ENCODE measurements at regions not wholly inside any gene's neighbourhood (a gene's known extent, or its start where the extent isn't known, plus 50 kb on each side); places are given as distances from the start of the nearest gene placed in this dataset.
"Not testable (repeated sequence)": the region's sequence is repeated elsewhere in the genome, so short reads cannot be mapped to it uniquely, and the experiment has no call there.

DNA sequence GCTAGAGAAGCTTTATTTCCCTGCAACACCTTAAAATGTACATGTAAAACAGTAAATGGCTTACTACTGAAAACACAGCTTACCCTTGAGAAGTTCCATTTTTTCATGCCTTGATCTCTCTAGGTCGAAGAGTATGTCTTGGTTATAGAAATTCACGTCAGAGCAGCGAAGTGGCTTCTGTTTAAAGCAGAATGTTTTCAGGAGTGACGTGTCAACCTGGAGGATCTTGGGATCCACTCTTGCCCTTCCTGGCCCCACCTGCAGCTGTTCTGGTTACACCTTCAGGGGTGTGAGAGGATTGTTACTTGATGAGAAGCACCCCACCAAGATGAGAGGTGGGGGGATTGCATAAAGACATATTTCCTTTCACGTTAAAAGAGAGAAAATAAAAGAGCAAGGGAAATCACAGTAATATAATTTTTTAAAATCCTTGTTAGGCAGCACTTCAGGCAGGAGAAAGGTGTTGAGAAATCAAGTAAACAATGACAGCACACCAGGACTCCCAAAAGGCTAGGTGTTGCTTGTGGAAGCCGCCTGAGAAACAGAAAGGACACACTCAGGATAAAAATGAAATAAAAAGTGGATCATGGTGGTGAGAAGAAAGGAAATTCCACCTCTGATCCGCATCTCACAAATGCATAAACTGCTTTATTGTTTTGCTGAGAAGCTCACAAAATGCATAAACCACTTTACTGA, 149.7 kb downstream of the UNC5CL start:
- no peak for DNase-seq (ENCODE audit: low read depth, low spot score)
- H3K27ac ChIP-seq: no peak overlapping the region

DNA sequence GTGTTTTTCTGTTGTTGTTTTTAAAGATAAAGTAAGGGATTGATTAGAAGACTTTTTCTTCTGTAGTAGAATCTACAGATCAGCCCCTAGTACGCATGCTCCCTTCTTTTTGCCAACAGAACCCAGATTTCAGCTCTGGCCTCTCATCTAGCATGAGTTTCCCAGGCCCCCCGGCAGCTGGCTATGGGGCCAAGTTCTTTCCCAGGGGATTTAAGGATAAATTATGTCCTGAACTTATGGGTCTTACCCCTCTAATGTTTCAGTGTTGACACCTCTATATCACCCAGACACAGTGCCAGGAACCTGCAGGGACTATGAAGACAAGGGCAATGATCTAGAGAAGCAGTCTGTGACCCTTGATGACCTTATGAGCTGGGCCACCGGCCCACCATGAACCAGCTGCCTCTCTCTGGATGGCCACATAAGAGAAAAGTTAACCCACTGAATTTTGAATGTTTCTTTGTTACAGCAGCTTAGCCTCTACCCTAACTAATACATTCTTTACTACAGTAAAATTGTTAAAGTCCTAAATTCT, 150.5 kb downstream of the UNC5CL start:
- no peak overlapping the region for H3K27ac ChIP-seq

DNA sequence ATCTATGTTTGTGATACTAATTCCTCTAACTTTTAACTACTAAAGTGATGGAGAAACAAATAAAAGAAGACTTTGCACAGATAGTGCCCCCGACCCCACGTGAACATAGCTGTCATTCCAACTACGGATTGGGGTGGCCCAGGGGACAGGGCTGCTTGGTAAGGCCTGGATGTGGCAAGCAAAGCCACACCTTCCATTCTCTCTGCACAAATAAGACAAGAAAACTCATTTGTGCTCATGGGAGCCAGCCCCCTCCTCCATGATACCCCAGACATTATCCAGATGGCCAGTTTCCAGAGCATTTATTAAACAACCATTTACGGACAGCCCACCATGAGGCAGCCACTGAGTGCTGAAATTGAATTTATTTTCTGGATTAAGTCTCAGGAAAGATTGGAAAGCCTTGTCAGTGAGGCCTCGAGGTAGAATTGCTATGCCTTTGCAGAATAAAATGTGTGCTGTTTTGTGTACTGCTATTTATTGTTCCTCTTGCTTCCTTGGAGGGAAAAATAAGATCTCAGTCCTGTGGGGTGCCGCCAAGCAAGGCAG, 151.2 kb downstream of the UNC5CL start:
- DNase-seq (ENCODE audit: low read depth, low spot score): no peak
- no peak overlapping the region for H3K27ac ChIP-seq

More for the DNA sequence above, 150.5 kb downstream of the UNC5CL start:
- no peak for DNase-seq (ENCODE audit: low read depth, low spot score)

DNA sequence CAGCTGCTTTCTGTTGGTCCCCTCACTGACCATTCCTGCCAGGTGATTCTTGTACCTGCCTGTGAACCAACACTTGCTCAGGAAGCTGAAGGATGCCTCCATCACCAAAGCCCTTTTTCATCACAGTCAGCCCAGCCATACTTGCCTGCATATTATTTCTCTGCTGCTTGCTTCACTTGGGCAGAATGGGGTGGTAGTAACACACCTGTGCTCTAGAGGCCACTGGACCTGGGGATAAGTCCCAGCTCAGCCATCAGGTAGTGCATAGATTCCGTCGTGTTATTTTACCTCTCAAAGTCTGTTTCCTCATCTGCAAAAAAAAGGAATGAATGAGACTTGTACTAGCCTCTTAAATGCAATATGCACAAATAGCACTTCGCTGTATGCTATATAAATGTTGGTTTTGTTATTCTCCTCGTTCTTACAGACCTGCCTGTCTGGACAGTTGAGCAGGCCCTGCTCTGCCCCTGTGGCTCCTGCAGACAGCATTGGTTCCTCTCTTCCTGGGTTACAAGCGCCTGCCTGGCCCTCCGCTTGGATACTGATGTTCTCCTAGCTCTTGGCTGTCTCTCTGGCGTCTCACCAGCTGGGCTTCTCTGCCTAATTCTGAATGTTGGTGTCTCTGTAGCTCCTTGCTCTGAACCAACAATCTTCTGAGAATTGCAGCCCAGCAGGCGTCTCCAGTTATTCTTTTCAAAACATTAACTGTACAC, 151.8 kb downstream of the UNC5CL start:
- no peak overlapping the region for H3K27ac ChIP-seq
- no peak for DNase-seq (ENCODE audit: low read depth, low spot score)

DNA sequence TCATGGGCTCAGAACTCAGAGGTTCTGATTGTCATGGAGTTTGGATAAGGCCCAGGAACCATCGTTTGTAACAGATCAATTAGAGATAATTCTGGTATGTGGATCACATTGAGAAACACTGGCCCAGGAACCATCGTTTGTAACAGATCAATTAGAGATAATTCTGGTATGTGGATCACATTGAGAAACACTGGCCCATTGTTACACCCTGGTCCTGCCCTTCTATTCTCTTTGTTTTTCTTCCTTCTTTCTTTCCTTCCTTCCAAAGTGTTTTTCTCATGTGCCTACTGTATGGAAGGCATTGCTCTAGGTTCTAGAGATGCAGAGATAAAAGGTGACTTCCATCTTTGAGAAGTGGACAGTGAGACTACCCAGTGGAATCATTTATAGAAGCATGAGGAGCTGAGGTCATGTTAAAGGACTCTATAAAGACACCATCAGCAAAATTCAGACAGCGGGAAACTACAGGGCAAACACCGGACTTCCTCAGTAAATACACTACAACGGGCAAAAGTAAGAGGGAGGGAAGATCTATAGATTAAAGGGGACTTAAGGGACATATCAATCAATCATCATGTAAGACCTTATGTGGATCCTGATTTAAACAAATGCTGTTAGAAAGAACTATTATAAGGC, 153.8 kb downstream of the UNC5CL start:
- H3K27ac ChIP-seq: no peak overlapping the region

DNA sequence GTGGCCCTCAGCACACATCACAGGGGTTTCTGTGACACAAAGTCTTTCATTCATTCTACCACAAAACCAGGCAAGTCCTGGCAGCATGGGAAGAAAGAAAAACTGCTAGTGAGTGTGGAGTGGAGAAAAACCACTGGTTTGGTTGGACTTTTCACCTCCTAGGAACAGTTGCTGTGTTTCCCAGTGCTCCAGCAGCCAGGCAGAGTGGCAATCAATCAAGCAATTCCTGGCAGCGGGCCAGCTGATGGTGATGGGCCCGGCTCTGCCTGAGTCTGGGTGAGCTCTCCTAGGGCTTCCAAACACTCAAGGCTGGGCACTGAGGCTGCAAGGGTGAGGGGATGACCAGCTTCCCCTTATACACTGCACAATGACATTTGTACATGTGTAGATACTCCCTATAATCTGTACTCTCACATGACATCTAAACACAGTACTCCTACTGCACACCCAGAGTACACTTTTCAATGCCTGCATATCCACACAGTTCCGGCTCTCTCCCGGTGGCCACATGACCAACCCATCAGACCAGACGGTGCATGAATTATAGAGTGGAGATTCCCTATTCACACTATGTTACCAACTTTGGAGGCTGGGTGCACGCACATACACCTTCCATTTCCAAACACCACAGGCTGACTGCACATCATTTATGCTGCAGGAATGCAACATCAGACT, 156.6 kb downstream of the UNC5CL start:
- no peak for DNase-seq (ENCODE audit: low read depth, low spot score)

More for the DNA sequence above, 153.8 kb downstream of the UNC5CL start:
- no peak for DNase-seq (ENCODE audit: low read depth, low spot score)

DNA sequence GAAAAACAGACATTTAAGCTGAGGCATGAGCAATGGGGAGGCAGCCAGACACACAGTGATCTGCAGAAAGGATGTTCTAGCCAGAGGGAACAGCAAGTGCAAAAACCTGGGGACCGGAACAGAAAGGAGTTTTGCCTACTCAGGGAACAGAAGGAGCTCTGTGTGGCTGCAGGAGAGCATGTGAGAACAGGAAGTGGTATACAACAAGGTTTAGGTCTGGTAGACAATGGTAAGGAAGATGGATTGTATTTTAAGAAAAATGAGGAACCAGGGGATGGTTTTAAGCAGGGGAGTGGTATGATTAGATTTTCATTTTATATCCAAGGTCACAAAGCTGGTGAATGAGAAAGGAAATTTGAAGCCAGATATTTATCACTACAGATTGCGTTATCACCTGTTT, 157.5 kb downstream of the UNC5CL start:
- H3K27ac ChIP-seq: no peak overlapping the region
- no peak for DNase-seq (ENCODE audit: low read depth, low spot score)

More for the DNA sequence above, 156.6 kb downstream of the UNC5CL start:
- H3K27ac ChIP-seq: no peak overlapping the region

DNA sequence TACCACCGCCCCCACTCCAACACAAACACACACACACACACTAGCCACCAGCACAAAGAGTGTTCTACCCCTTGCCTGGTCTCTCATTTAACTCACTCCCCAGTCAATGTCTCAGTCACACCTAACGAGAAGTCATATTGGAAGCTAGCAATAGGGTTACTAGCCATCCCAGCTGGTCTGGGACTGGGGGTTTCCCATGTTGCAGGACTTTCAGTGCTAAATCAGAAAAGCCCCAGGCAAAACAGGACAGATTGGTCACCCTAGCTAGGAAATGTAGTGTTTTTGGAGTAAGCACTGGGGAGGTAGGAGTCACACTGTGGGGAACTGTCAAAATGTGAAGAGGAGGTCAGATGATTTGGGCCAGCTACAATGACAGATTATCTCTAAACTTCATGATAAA, 158.1 kb downstream of the UNC5CL start:
- H3K27ac ChIP-seq: no peak overlapping the region
- DNase-seq (ENCODE audit: low read depth, low spot score): no peak

DNA sequence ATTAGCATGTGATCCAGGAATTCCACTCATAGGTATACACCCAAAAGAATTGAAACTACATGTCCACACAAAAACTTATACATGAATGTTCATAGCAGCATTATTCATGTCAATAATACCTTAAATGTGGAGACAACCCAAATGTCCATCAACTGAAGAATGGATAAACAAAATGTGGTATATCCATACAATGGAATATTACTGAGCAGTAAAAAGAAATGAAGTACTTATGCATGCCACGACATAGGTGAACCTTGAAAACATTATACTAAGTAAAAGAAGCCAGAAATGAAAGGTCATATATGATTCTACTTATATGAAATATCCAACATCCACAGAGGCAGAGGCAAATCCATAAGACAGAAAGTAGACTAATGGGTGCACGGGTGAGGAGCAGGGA, 159.9 kb downstream of the UNC5CL start:
- DNase-seq (ENCODE audit: low read depth, low spot score): no peak
- no peak overlapping the region for H3K27ac ChIP-seq

DNA sequence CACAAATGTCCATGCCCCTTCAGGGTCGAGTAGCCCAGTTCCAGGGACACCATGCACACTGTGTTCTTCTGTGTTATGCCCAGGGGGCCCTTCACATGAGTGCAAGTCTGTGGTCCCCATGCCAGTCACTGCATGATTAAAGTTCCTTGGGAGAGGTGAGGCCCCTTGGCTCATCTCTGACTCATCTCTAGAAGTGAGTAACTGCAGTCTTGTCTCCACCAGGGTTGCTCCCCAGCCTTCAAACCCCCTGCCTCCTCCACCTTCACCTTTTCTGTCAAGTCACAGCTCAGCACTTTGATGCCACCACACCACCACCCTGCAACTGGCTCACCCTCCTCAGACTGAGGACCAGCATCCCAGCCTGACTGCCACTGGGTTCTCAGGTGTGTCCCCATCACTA, 161.7 kb downstream of the UNC5CL start:
- H3K27ac ChIP-seq: no peak overlapping the region
- DNase-seq (ENCODE audit: low read depth, low spot score): no peak

DNA sequence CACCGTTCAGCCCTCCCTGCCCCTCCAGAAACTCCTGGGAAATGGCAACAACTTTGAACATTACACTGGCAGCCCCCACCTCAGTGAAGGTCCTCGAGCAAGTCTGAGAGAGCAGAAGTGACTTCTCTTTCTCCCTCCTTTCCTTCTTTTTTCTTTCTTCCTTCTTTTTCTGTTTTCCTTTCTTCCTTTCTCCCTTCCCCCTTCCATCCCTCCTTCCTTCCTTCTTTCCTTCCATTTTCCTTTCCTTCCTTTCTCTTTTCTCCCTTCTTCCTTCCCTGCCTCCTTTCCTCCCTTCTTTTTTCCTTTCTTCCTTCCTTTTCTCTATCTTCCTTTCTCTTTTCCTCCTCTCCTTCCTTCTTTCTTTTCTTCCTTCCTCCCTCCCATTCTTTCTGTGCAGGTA, 162.7 kb downstream of the UNC5CL start:
- DNase-seq (ENCODE audit: low read depth, low spot score): no peak
- H3K27ac ChIP-seq: no peak overlapping the region

DNA sequence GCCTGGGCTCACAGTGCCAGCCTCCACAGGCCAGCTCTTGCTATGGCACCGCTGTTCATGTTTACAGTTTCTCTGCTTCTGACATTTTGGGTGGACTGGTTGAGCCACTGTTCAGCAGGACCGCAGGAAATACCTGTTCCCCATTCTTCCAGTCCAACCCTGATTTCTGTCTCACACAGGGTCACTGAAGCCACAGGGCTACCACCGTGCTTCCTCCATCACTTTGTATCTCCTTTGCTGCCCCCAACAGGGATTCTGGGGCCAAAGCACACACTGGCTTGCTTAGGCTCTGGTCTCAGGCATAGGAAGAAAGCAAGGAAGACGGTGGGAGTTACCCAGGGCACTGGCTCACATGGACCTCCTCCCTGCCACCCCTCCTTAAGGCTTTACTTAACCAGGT, 164.5 kb downstream of the UNC5CL start:
- no peak overlapping the region for H3K27ac ChIP-seq
- no peak for DNase-seq (ENCODE audit: low read depth, low spot score)

DNA sequence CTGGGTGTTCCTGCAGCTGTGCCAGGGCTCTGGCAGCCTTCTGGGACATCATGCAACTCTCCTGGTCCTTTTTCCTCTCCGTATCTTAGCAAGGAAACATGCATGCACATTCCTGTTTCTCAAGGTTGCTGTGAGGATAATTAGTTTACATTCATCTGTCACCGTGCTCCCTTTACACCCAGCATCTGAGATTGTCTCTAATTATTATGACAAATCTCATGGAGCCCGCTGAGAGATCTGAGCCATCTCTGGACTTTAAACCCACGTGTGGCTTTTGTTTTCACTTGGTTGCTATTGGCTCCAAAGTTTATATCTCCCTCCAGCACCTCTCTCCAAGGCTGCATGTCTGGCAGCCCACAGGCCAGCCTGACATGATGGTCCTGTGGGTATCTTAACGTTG, 167.6 kb downstream of the UNC5CL start:
- H3K27ac ChIP-seq: no peak overlapping the region

DNA sequence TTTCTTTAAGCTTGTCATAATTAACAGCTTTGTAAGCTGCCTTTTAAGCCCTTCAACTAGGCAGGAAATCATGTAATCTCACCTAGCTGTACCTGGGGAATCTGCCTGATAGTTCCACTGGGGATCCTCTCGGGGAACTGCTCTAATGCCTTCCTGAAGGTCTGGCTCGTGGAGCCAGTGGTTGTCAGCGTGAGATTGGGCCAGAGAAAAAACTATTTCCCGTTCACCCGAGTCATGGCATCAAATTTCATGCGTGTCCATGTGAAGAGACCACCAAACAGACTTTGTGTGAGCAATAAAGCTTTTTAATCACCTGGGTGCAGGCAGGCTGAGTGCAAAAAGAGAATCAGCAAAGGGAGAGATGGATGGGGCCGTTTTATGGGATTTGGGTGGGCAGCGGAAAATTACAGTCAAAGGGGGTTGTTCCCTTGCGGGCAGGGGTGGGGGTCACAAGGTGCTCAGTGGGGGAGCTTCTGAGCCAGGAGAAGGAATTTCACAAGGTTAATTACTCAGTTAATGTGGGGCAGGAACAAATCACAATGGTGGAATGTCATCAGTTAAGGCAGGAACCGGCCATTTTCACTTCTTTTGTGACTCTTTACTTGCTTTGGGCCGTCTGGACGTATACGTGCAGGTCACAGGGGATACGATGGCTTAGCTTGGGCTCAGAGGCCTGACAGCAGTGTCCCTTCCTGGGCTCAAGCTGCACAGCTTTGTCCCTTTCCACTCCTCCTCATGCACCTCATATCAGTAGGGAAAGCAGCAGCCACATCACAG, 170.7 kb downstream of the UNC5CL start:
- not testable (repeated sequence) for DNase-seq (ENCODE audit: low read depth, low spot score); H3K27ac ChIP-seq

More for the DNA sequence above, 167.6 kb downstream of the UNC5CL start:
- DNase-seq (ENCODE audit: low read depth, low spot score): no peak

DNA sequence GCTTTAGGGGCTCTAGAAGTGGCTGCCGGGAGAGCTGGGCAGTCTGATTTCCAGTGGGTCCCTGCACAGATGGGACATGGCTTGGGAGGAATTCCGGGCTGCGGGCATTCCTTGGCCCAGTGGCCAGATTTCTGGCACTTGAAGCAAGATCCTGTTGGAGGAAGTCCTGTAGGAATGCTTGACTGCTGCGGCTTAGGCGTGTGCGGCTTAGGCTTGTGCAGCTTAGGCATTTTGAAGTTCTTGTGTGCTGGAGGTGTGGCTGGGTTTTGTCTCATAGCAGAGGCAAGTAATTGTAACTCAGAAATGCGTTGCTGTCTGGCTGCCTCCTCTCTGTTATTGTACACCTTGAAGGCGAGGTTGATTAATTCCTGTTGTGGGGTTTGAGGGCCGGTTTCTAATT, 171.5 kb downstream of the UNC5CL start:
- not testable (repeated sequence) for H3K27ac ChIP-seq; DNase-seq (ENCODE audit: low read depth, low spot score)

DNA sequence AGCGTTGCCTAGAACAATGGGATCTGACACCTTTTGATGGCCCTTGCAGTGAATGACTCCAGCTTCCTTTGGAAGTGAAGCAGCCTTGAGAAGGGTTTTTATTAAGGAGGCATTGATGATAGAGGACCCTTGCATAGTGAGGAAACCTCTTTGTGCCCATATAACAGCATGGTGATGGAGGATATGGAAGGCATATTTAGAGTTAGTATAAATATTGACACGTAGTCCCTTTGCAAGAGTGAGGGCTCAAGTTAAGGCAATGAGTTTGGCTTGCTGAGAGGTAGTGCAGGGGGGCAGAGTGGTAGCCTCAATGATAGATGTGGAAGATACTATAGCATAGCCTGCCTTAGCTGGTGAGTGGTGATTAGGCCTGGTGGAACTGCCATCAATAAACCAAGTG, 173.8 kb downstream of the UNC5CL start:
- not testable (repeated sequence) for DNase-seq (ENCODE audit: low read depth, low spot score); H3K27ac ChIP-seq

DNA sequence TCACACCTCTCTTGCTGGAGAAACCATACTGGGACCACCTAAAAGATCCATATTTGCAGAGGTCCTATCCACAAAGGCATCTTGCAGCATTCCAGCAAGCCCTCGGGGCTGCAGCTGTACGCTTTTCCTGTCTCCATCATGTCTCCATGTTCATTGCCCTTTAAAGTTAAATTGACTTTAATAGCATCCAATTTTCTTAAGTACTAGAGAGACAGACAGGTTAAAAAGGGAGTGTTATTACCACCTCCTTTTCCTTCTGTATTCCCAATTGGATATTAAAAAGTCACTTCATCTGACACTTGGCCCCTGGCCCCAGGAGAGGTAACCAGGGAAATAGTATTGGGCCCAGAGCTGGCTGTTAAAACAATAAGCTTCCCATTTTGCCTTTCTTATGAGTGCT, 178.6 kb downstream of the UNC5CL start:
- H3K27ac ChIP-seq: no peak overlapping the region
- DNase-seq (ENCODE audit: low read depth, low spot score): no peak

DNA sequence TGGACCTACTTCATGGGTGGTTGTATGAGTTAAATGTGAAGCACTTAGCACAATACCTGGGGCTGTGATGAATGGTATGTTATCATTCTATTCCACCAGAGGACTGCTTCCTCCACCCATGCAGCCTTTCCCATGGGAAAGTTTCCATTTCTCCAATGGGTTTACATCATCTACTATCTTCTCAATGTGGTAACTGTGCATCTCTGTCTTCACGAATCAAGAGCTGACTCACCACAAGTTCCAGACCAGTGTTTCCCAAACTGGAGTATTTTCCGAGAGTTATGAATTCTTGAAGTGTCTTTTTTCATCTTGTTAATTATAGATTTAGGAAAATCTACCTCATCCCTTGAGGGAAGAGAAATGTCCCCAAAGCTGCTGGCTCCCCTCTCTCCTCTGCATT, 182.8 kb downstream of the UNC5CL start:
- DNase-seq (ENCODE audit: low read depth, low spot score): no peak
- no peak overlapping the region for H3K27ac ChIP-seq

DNA sequence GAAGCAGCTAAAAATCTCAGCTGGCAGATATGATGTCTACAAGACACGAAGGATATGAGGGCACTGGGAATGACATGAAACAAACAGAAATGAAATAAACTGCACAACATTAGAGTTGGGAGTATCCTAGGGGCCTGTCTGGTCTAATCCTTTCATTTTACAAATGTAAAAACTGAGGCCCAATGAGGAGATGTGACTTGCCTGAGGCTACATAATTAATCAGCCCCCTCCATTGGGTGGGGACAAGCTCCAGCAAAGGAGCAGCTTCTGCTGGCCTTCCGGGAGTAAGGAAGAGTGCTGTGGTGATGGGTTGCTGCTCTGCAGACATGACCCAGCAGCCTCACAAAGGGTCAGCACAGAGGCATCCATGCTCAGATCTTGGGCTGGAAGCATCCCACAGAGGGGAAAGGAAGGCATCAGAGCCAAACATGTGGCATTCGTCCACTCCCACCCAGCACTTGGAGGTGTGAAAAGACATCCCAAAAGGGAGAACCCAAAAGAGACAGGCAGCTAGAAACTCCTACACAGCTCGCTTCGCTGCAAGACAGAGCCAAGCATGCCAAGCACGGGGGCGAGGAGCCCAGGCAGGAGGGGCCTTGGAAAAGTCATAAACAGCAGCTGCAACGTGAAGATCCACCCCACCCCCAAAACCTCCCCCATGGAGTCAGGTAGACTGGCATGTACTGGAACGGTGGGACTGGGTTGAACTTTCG, 183.7 kb downstream of the UNC5CL start:
- no peak for DNase-seq (ENCODE audit: low read depth, low spot score)
- no peak overlapping the region for H3K27ac ChIP-seq
